ENCODE measurements at regions not wholly inside any gene's neighbourhood (a gene's known extent, or its start where the extent isn't known, plus 50 kb on each side); places are given as distances from the start of the nearest gene placed in this dataset.

DNA sequence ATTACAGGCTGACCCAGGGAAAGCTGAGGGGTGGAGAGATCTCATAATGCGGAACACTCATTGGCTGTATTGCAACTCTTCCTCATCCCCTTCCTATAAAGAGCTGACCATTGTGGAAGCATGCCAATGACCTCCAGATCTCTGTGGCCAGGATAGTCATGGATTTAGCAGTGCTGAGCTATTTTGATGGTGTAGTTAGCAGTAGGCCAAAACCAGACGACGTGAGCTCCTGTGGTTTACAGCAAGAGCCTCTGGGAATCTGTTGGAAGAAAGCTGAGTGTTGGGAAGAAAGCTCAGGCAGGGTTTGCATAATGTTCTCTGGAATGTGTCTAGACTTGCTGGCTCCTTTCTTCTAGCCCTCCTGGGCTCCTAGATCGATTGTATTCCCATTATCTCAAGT lies 187.5 kb upstream of the GPC6 start:
- Histone ChIP-seq H4K20me1 (ENCODE audit: insufficient read depth, low read length) (no peaks in the 10 kb centered on the region), H3K14ac (replicated peaks; ENCODE audit: low read depth, low read length) (no peak overlapping the region), H2BK20ac (ENCODE audit: low read depth, low read length) (no peak overlapping the region), H3K79me1 (ENCODE audit: low read depth in 1 of 2, low read length in 2 of 2) (no peaks in the 10 kb centered on the region), H4K8ac (ENCODE audit: low read depth in 2 of 2, low read length in 2 of 2) (no peak overlapping the region), H3K27ac (ENCODE audit: insufficient read depth, low read length) (no peak overlapping the region), H2AK9ac (replicated peaks; ENCODE audit: low read depth, low read length, poor library complexity) (no peak overlapping the region), H2AK5ac (ENCODE audit: low read depth, low read length) (no peak overlapping the region), H3K56ac (ENCODE audit: extremely low read depth, insufficient read depth, low read length) (no peak overlapping the region), H2BK15ac (ENCODE audit: low read depth, low read length) (no peak overlapping the region), H3K23ac (ENCODE audit: low read depth, low read length) (no peak overlapping the region), H2BK120ac (ENCODE audit: low read depth, low read length) (no peak overlapping the region), H3K4me2 (ENCODE audit: low read depth, low read length) (no peak overlapping the region), H2BK5ac (ENCODE audit: low read depth, low read length, poor library complexity, severe bottlenecking) (no peak overlapping the region), H3K4ac (ENCODE audit: low read depth, low read length) (no peak overlapping the region), H3K9ac (ENCODE audit: low read depth, low read length) (no peak overlapping the region), H3K4me1 (ENCODE audit: control insufficient read depth, insufficient read depth, low read length) (no peaks in the 10 kb centered on the region), H3K4me3 (ENCODE audit: insufficient read depth, low read depth, low read length) (no peak overlapping the region), H4K5ac (ENCODE audit: low read depth, low read length) (no peak overlapping the region), H3K18ac (ENCODE audit: low read depth, low read length) (no peak overlapping the region), H4K91ac (ENCODE audit: insufficient read depth, low read depth, low read length) (no peak overlapping the region), H3K27me3 (ENCODE audit: control insufficient read depth, insufficient read depth, low read length) (no peaks in the 10 kb centered on the region), H2AFZ (replicated peaks; ENCODE audit: low read length, poor library complexity) (no peak overlapping the region), H3K9me1 (ENCODE audit: insufficient read depth, low read length) (no peaks in the 10 kb centered on the region), H3K9me3 (ENCODE audit: control insufficient read depth, insufficient read depth, low read length) (no peaks in the 10 kb centered on the region), H3K36me3 (ENCODE audit: control insufficient read depth, insufficient read depth, low read length) (no peaks in the 10 kb centered on the region)
- no peak for TF ChIP-seq MAFK (IDR thresholded peaks at IDR 0.05; ENCODE audit: low read depth, low read length)
- TF ChIP-seq MAZ (IDR thresholded peaks at IDR 0.05; ENCODE audit: borderline replicate concordance, low read depth, low read length), result no peak
- no peak for TF ChIP-seq BHLHE40 (IDR thresholded peaks at IDR 0.05; ENCODE audit: low read depth, low read length)
- no peak for TF ChIP-seq CHD1 (IDR thresholded peaks at IDR 0.05; ENCODE audit: low read depth, low read length)
- no peak for TF ChIP-seq MXI1 (IDR thresholded peaks at IDR 0.05; ENCODE audit: borderline replicate concordance, low read depth, low read length)
- TF ChIP-seq CEBPB (IDR thresholded peaks at IDR 0.05; ENCODE audit: low read depth, low read length), result no peak
- TF ChIP-seq SMC3 (IDR thresholded peaks at IDR 0.05; ENCODE audit: low read depth, low read length), result no peak
- TF ChIP-seq, protein P1, sequence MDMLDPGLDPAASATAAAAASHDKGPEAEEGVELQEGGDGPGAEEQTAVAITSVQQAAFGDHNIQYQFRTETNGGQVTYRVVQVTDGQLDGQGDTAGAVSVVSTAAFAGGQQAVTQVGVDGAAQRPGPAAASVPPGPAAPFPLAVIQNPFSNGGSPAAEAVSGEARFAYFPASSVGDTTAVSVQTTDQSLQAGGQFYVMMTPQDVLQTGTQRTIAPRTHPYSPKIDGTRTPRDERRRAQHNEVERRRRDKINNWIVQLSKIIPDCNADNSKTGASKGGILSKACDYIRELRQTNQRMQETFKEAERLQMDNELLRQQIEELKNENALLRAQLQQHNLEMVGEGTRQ (IDR thresholded peaks at IDR 0.05; ENCODE audit: low read depth, low read length), result no peak
- TF ChIP-seq, protein P2, sequence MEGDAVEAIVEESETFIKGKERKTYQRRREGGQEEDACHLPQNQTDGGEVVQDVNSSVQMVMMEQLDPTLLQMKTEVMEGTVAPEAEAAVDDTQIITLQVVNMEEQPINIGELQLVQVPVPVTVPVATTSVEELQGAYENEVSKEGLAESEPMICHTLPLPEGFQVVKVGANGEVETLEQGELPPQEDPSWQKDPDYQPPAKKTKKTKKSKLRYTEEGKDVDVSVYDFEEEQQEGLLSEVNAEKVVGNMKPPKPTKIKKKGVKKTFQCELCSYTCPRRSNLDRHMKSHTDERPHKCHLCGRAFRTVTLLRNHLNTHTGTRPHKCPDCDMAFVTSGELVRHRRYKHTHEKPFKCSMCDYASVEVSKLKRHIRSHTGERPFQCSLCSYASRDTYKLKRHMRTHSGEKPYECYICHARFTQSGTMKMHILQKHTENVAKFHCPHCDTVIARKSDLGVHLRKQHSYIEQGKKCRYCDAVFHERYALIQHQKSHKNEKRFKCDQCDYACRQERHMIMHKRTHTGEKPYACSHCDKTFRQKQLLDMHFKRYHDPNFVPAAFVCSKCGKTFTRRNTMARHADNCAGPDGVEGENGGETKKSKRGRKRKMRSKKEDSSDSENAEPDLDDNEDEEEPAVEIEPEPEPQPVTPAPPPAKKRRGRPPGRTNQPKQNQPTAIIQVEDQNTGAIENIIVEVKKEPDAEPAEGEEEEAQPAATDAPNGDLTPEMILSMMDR (conservative IDR thresholded peaks at IDR 0.05; ENCODE audit: low read depth, low read length), result no peak
- no peak for TF ChIP-seq RAD21 (IDR thresholded peaks at IDR 0.05; ENCODE audit: low read length)
- TF ChIP-seq NFE2L2 (IDR thresholded peaks at IDR 0.05; ENCODE audit: low read depth, low read length), result no peak
- no peak for TF ChIP-seq RFX5 (IDR thresholded peaks at IDR 0.05; ENCODE audit: low read depth, low read length)
- TF ChIP-seq RCOR1 (IDR thresholded peaks at IDR 0.05; ENCODE audit: insufficient replicate concordance, low read length), result no peak
- no peak for TF ChIP-seq POLR2A (IDR thresholded peaks at IDR 0.05; ENCODE audit: low read depth, low read length)
- CTCF ChIA-PET, result interaction anchor here (0.6 kb wide), 1 partner anchor 36 kb away, joined by 5 read pairs; no protein-coding TSS in a partner anchor
- DNase-seq (peak; percentile 67), ATAC-seq (ENCODE audit: low read depth) (no peak)
- POLR2A ChIA-PET (ENCODE audit: unreplicated experiment), result no interaction called here
- BruUV-seq (replicated peaks), result no TSS peak
- dilution Hi-C loops (cut with HindIII; ENCODE audit: low sequenced_read_pairs, unreplicated experiment), result no loop called here
- in situ Hi-C loops (cut with MboI; ENCODE audit: low sequenced_read_pairs), result no loop called here
- intact Hi-C loops (cut with micrococcal nuclease), result no loop called here
- no CpG with 5 or more reads among the region's 4 CpGs for WGBS, 2 experiments (ENCODE audit: extremely low coverage in 2 of 2, insufficient read length in 1 of 2)
